CD4-positive, alpha-beta memory T cell (primary cell): ENCODE measurements at regions not wholly inside any gene's neighbourhood (a gene's known extent, or its start where the extent isn't known, plus 50 kb on each side); places are given as distances from the start of the nearest gene placed in this dataset.

Experiments
- CTCF ChIA-PET: fragments of 350-600 bp; sonication (Branson Sonifier 250); formaldehyde crosslinking; loops from one replicate; lab custom pipeline; 2021; ENCODE audit warnings: inconsistent platforms; ENCODE audit not compliant: partially characterized antibody; lab: Charles Lee
- POLR2A ChIA-PET: fragments of 350-600 bp; sonication (Branson Sonifier 250); formaldehyde crosslinking; loops from one replicate; lab custom pipeline; 2021; ENCODE audit not compliant: partially characterized antibody; lab: Charles Lee
- DNase-seq, 5 donors: peaks; one replicate each; pipeline versions ENCODE4 v3.0.0 to v3.0.0-alpha.2; 2020 to 2022; ENCODE audit warnings: mixed read lengths in 1 of 5
- H3K27ac ChIP-seq: one replicate; pipeline ENCODE4 v1.7.0; 2013; ENCODE audit warnings: low read depth, low read length
- H3K27me3 ChIP-seq: 2 replicates; pipeline ENCODE4 v1.7.0; 2013; ENCODE audit warnings: mild to moderate bottlenecking, low read length, moderate library complexity; ENCODE audit not compliant: insufficient read depth
- H3K36me3 ChIP-seq: 2 replicates; pipeline ENCODE4 v1.7.0; 2013; ENCODE audit warnings: mild to moderate bottlenecking, low read length, moderate library complexity; ENCODE audit not compliant: insufficient read depth
- H3K4me1 ChIP-seq: 2 replicates; pipeline ENCODE4 v1.7.0; 2013; ENCODE audit warnings: mild to moderate bottlenecking, low read length, moderate library complexity; ENCODE audit not compliant: insufficient read depth
- H3K4me3 ChIP-seq, 2 donors: one replicate each; pipeline ENCODE4 v1.7.0; 2013; ENCODE audit warnings: low read length in 2 of 2, mild to moderate bottlenecking in 1 of 2
- H3K9me3 ChIP-seq, 2 donors: one replicate each; pipeline ENCODE4 v1.7.0; 2013; ENCODE audit warnings: low read length in 2 of 2, control low read depth in 1 of 2; ENCODE audit not compliant: control insufficient read depth in 1 of 2
- H3K27ac Mint-ChIP-seq, 7 donors: one replicate each; pipeline ENCODE4 v1.8.0; 2020 to 2021; ENCODE audit warnings: mixed read lengths in 7 of 7, mild to moderate bottlenecking in 6 of 7, inconsistent platforms in 3 of 7, moderate library complexity in 3 of 7
- H3K27me3 Mint-ChIP-seq, 2 donors: one replicate each; pipeline ENCODE4 v1.8.0; 2020 to 2021; ENCODE audit warnings: mixed read lengths in 2 of 2
- H3K36me3 Mint-ChIP-seq, 2 donors: one replicate each; pipeline ENCODE4 v1.8.0; 2020 to 2021; ENCODE audit warnings: mixed read lengths in 2 of 2, inconsistent platforms in 1 of 2, mild to moderate bottlenecking in 1 of 2
- H3K4me1 Mint-ChIP-seq, 4 donors: one replicate each; pipeline ENCODE4 v1.8.0; 2020 to 2021; ENCODE audit warnings: mixed read lengths in 4 of 4, mild to moderate bottlenecking in 1 of 4
- H3K4me3 Mint-ChIP-seq, 8 donors: one replicate each; pipeline ENCODE4 v1.8.0; 2020 to 2021; ENCODE audit warnings: mixed read lengths in 8 of 8, mild to moderate bottlenecking in 7 of 8, moderate library complexity in 6 of 8, inconsistent platforms in 3 of 8
- H3K9me3 Mint-ChIP-seq, 8 donors: one replicate each; pipeline ENCODE4 v1.8.0; 2020 to 2021; ENCODE audit warnings: mixed read lengths in 8 of 8, mild to moderate bottlenecking in 5 of 8, inconsistent platforms in 3 of 8, moderate library complexity in 1 of 8
- intact Hi-C: fragments of 100-400 bp; cut with micrococcal nuclease; formaldehyde crosslinking; loops from one replicate; pipeline ENCODE4 v1.15.1; 2023

GRCh38 chr10:61841338-61841875 is 60.1 kb upstream of the ARID5B start:
- no peak overlapping the region for H3K27ac ChIP-seq
- no peak for DNase-seq

GRCh38 chr10:61842755-61843497 is 58.6 kb upstream of the ARID5B start:
- intact Hi-C loops, result no loop called here
- CTCF ChIA-PET, result no interaction called here

More at GRCh38 chr10:61841338-61841875, 60.1 kb upstream of the ARID5B start:
- ChIA-PET CTCF (interaction anchor here (0.7 to 1.4 kb wide), 2 partner anchors 27 to 91 kb away, joined by 3 read pairs; no protein-coding TSS in a partner anchor), POLR2A (no interaction called here)
- no peaks in the 10 kb centered on the region for H3K9me3 ChIP-seq
- H3K36me3 Mint-ChIP-seq, result no peaks in the 10 kb centered on the region
- H3K4me3 ChIP-seq, result no peak overlapping the region
- no peaks in the 10 kb centered on the region for H3K27me3 Mint-ChIP-seq
- H3K27me3 ChIP-seq, result no peaks in the 10 kb centered on the region
- peaks cover under 1 to 8% (median 3%) of the 10 kb centered on the region in 4 donors for H3K4me1 Mint-ChIP-seq
- peak overlapping the region in 1 of 7 donors; percentile 18 for H3K27ac Mint-ChIP-seq
- no peaks in the 10 kb centered on the region for H3K36me3 ChIP-seq
- intact Hi-C loops, result no loop called here
- H3K4me3 Mint-ChIP-seq, result no peak overlapping the region
- peaks cover 4% of the 10 kb centered on the region for H3K4me1 ChIP-seq
- H3K9me3 Mint-ChIP-seq, result no peaks in the 10 kb centered on the region

DNA sequence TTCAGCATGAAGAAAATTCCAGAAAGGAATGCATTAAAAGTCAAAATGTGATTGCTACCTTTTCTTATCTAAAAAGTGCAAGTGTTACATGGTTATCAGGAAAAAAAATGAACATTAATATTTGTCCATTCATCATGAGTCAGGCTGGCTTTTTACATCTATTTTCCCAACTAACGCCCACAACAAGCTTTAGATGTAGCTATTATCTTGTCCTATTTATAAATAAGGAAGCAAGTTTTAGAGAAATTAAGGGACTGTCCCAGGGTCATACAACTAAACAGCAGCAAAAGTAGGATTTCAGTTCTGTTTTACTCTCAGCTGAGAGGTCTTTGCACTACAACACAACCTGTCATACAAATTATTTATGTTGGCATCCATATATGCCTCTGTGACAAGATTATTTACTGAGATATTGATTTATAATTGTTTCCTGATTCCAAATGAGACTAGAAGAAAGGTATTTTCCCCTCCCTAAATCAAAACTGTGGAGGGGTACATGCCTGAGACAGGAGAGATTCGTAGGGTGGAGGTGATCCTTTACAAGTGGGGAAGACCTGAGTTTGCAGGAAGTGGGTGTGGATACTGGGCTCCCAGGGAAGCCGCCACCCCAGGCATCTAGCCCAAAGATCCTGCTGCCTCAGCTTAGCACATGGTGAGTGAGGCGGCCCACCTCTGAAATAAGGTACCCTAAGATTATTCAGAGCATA is 57.2 kb upstream of the ARID5B start:
- intact Hi-C loops, result no loop called here

More at GRCh38 chr10:61842755-61843497, 58.6 kb upstream of the ARID5B start:
- no peaks in the 10 kb centered on the region for H3K4me1 ChIP-seq
- H3K27ac ChIP-seq, result no peak overlapping the region
- H3K36me3 Mint-ChIP-seq, result no peaks in the 10 kb centered on the region
- no peaks in the 10 kb centered on the region for H3K36me3 ChIP-seq
- no peak overlapping the region for H3K4me3 ChIP-seq
- H3K9me3 Mint-ChIP-seq, result no peaks in the 10 kb centered on the region
- DNase-seq, result no peak
- POLR2A ChIA-PET, result no interaction called here
- no peaks in the 10 kb centered on the region for H3K9me3 ChIP-seq
- no peaks in the 10 kb centered on the region for H3K27me3 Mint-ChIP-seq
- peaks cover 0 to 10% (median 4%) of the 10 kb centered on the region in 4 donors for H3K4me1 Mint-ChIP-seq
- no peak overlapping the region for H3K27ac Mint-ChIP-seq
- no peak overlapping the region for H3K4me3 Mint-ChIP-seq
- no peaks in the 10 kb centered on the region for H3K27me3 ChIP-seq

DNA sequence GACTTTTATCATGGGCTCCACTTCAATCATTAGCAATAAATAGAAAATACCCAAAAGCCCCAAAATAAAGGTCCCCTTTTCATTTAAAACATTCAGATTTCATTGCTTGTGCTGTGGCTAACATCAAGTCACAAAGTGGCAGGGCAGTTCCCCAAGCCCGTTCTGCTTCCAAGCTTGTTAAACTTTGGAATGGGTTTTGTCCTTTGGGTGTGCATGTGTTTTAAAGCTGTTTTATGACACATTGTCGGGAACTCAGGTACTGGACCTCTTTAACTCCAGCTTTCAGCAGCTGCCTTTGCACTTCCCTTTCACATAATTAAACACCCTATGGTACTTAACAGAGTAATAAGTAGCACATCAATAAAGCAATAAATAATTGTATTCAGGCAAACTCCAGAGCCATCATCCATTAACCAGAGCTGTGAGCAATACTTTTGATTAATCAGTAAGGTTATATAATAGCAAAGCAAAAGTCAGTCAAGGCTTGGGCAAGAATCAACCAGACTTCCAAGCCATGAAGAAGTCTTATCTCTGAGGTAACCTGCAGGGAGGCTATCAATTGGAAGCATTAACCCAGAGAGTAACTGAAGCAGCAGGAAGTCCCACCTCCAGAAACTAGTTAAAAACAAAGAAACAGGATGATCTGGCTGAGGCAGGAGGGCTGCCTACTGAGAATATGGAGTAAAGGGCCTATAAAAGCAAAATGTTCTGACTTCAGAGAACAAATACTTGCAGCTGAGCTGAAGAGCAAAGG is 56.1 kb upstream of the ARID5B start:
- no peaks in the 10 kb centered on the region for H3K27me3 Mint-ChIP-seq
- Histone ChIP-seq H3K4me3 (no peak overlapping the region), H3K9me3 (no peaks in the 10 kb centered on the region), H3K36me3 (no peaks in the 10 kb centered on the region), H3K4me1 (no peaks in the 10 kb centered on the region), H3K27ac (no peak overlapping the region), H3K27me3 (no peaks in the 10 kb centered on the region)
- ChIA-PET POLR2A (no interaction called here), CTCF (interaction anchor here (1.0 to 1.6 kb wide), 4 partner anchors 10 to 112 kb away, joined by 3 to 4 read pairs (median 3); no protein-coding TSS in a partner anchor)
- no peak overlapping the region for H3K27ac Mint-ChIP-seq
- H3K4me1 Mint-ChIP-seq, result peaks cover 0 to 10% (median 4%) of the 10 kb centered on the region in 4 donors
- H3K36me3 Mint-ChIP-seq, result no peaks in the 10 kb centered on the region
- intact Hi-C loops, result no loop called here
- no peak for DNase-seq
- no peak overlapping the region for H3K4me3 Mint-ChIP-seq
- no peaks in the 10 kb centered on the region for H3K9me3 Mint-ChIP-seq

More for the DNA sequence above, 57.2 kb upstream of the ARID5B start:
- H3K36me3 ChIP-seq, result no peaks in the 10 kb centered on the region
- Mint-ChIP-seq H3K27me3 (no peaks in the 10 kb centered on the region), H3K4me3 (peak overlapping the region in 1 of 8 donors; percentile 10), H3K36me3 (no peaks in the 10 kb centered on the region), H3K4me1 (peaks cover 0 to 10% (median 4%) of the 10 kb centered on the region in 4 donors), H3K9me3 (no peaks in the 10 kb centered on the region), H3K27ac (no peak overlapping the region)
- no peak overlapping the region for H3K4me3 ChIP-seq
- ChIA-PET POLR2A (no interaction called here), CTCF (interaction anchor here (1.2 to 1.6 kb wide), 2 partner anchors 9 to 10 kb away, joined by 3 read pairs; no protein-coding TSS in a partner anchor)
- H3K27me3 ChIP-seq, result no peaks in the 10 kb centered on the region
- no peak overlapping the region for H3K27ac ChIP-seq
- no peaks in the 10 kb centered on the region for H3K9me3 ChIP-seq
- no peaks in the 10 kb centered on the region for H3K4me1 ChIP-seq
- no peak for DNase-seq

DNA sequence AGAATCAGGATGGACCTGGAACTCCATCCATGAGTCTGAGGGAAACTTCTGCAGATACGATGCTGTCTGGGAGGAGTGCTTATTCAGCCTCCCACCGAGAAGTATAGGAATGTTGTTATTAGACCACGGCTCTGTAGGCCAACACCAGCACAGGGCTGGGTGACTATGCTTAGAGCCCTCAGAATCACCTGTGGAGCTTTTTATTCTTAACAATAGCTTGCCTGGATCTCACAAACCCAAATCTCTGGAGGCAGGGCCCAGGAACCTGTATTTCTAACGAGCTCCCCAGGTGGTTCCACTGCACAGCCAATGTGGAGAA is 55.6 kb upstream of the ARID5B start:
- intact Hi-C loops, result no loop called here
- Mint-ChIP-seq H3K4me3 (no peak overlapping the region), H3K9me3 (no peaks in the 10 kb centered on the region), H3K27me3 (no peaks in the 10 kb centered on the region), H3K27ac (no peak overlapping the region), H3K36me3 (no peaks in the 10 kb centered on the region), H3K4me1 (peaks cover 0 to 11% (median 4%) of the 10 kb centered on the region in 4 donors)
- H3K4me1 ChIP-seq, result no peaks in the 10 kb centered on the region
- H3K36me3 ChIP-seq, result no peaks in the 10 kb centered on the region
- no peaks in the 10 kb centered on the region for H3K27me3 ChIP-seq
- H3K27ac ChIP-seq, result no peak overlapping the region
- H3K4me3 ChIP-seq, result no peak overlapping the region
- no peak for DNase-seq
- ChIA-PET CTCF (interaction anchor here (1.0 to 1.3 kb wide), 2 partner anchors 12 to 113 kb away, joined by 3 to 4 read pairs; no protein-coding TSS in a partner anchor), POLR2A (no interaction called here)
- H3K9me3 ChIP-seq, result no peaks in the 10 kb centered on the region

DNA sequence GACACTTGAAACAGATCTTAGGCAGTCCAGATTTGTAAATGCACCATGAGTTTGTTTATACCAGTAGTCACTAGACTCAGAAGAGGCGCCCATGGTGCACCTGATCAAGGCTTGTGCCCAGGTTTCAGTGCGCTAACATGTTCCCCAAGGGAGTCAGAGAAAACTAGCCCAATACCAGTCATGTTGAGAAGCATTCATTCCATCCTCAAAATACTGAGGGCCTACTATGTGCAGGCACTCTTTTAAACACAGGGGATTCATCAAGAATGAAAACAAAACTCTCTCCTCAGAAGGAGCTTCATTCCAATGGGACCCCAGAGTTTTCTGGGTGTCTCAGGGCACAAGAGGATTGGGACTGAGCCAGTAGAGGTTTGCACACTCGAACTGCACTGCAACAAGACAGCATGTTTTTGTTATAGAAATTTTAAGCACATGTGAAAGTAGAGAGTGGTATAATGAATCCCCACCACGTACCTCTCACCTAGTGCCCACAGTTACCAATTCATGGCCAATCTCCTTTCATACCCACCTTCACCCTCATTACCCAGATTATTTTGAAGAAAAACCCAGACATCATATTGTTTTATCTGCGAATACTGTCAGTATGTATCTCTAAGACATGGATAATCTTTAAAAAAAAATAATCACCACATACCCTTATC is 55.0 kb upstream of the ARID5B start:
- no peaks in the 10 kb centered on the region for H3K9me3 Mint-ChIP-seq
- no peaks in the 10 kb centered on the region for H3K36me3 ChIP-seq
- H3K4me1 Mint-ChIP-seq, result peaks cover 0 to 11% (median 5%) of the 10 kb centered on the region in 4 donors
- no peak overlapping the region for H3K27ac ChIP-seq
- intact Hi-C loops, result no loop called here
- CTCF ChIA-PET, result interaction anchor here (1.0 to 1.3 kb wide), 2 partner anchors 13 to 113 kb away, joined by 3 to 4 read pairs; no protein-coding TSS in a partner anchor
- H3K4me3 ChIP-seq, result no peak overlapping the region
- POLR2A ChIA-PET, result no interaction called here
- no peaks in the 10 kb centered on the region for H3K36me3 Mint-ChIP-seq
- no peak for DNase-seq
- no peaks in the 10 kb centered on the region for H3K27me3 ChIP-seq
- H3K27me3 Mint-ChIP-seq, result no peaks in the 10 kb centered on the region
- H3K4me1 ChIP-seq, result no peaks in the 10 kb centered on the region
- no peak overlapping the region for H3K4me3 Mint-ChIP-seq
- no peaks in the 10 kb centered on the region for H3K9me3 ChIP-seq
- H3K27ac Mint-ChIP-seq, result peak overlapping the region in 1 of 7 donors; percentile 20
